GM21619 (cell line): ENCODE measurements at regions not wholly inside any gene's neighbourhood (a gene's known extent, or its start where the extent isn't known, plus 50 kb on each side); places are given as distances from the start of the nearest gene placed in this dataset.
A peak's percentile ranks its signal among the peaks of the same experiment; 100 is the strongest.
"Not testable (repeated sequence)": the region's sequence is repeated elsewhere in the genome, so short reads cannot be mapped to it uniquely, and the experiment has no call there.

Experiments used
- ATAC-seq: cut with Tn5 transposase; IDR thresholded peaks from one replicate; pipeline ENCODE4 v1.9.1; 2021; ENCODE audit not compliant: unreplicated experiment

DNA sequence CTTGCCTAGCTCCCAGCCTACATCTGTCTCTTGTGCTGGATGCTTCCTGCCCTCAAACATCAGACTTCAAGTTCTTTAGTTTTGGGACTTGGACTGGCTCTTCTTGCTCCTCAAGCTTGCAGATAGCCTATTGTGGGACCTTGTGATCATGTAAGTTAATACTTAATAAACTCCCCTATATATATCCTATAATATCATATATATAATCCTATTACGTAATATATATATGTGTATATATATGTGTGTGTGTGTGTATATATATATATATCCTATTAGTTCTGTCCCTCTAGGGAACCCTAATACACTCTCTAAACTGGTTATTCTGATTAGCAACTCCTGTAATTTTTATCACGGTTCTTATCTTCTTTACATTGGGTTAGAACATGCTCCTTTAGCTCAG lies 274.9 kb upstream of the USP25 start:
- ATAC-seq = not testable (repeated sequence)

- no peak for ATAC-seq
Measured at GRCh38 chr21:15455819-15456462, 273.8 kb upstream of the USP25 start.

DNA sequence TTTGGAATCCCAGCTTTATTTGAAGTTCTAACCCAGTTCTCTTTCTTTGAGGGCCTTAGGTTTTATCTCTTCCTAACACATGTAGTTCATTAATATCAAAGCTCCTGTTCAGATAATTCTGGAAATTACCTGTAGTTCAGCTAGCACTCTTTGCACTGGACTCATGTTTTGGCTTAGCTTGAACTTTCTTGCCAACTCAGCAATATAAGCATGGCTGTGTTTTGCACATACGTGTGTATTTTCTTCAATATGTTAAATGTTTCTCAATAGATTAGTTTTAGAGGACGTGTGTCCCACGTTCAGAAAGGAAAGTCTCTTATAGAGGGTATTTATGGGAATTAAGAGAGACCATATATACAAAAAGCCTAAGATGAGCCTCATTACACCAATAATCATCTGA lies 271.8 kb upstream of the USP25 start:
- ATAC-seq = no peak

DNA sequence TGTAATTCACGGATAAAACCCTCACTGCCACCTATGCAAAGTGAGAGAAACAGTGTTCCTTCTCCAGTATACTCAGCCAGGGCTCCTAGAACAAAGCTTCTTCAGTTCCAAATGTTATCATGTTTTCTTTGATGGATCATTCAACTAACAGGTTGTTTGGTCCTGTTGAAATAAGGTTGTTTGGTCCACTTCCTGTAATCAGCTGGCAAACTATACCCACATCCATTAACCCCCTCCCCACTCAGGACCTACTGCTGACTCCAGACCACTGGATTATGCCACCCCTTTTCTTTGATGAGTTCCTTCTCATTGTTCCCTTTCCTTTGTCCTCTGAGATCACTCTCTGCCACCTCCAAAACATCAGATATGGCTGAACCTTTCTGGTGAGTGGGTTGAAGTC lies 267.7 kb upstream of the USP25 start:
- no peak for ATAC-seq

- no peak for ATAC-seq
Measured at GRCh38 chr21:15466329-15466728, 263.5 kb upstream of the USP25 start.

GRCh38 chr21:15468368-15468767 lies 261.4 kb upstream of the USP25 start:
- ATAC-seq = no peak

GRCh38 chr21:15472108-15473040 lies 257.4 kb upstream of the USP25 start:
- ATAC-seq = no peak

DNA sequence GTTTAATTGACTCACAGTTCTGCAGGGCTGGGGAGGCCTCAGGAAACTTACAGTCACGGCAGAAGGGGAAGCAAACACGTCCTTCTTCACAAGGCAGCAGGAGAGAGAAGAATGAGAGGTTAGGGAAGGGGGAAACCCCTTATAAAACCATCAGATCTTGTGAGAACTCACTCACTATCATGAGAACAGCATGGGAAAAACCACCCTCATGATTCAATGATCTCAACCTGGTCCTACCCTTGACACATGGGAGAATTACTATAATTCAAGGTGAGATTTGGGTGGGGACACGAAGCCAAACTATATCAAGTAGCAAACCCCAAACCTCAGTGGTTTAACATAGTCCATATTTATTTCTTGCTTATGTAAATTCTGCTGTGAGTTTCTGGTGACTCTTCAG lies 252.0 kb upstream of the USP25 start:
- ATAC-seq = not testable (repeated sequence)

- no peak for ATAC-seq
Measured at GRCh38 chr21:15480160-15480559, 249.6 kb upstream of the USP25 start.

DNA sequence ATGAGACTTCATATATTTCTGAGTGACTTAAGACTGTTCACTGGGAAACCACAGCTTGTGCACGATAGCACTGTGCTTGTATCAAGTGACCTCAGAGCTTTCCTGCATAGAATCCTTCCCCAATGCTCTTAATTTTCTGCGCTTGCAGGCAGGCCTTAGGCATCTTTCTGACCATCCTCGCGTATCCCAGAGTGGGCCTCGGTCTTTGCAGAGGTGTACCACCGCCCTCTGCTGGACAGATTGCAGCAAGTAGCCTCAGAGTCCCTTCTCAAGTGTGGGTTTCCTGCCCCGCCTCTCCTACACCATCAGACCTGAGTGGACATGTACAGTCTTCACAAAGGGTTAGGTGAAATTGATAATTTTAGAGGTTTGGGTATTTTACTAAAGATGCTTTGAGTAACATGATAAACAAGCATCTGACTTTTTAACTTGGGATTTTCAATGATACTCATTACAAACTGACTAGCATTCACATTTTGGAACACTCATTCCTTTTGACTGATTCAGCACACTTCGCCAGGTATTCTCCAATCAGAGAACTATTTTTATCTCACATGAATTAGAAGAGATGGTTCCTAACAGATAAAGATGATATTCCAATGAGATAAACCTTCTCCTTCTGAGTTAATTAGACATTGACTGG lies 246.5 kb upstream of the USP25 start:
- peak; percentile 99 for ATAC-seq

DNA sequence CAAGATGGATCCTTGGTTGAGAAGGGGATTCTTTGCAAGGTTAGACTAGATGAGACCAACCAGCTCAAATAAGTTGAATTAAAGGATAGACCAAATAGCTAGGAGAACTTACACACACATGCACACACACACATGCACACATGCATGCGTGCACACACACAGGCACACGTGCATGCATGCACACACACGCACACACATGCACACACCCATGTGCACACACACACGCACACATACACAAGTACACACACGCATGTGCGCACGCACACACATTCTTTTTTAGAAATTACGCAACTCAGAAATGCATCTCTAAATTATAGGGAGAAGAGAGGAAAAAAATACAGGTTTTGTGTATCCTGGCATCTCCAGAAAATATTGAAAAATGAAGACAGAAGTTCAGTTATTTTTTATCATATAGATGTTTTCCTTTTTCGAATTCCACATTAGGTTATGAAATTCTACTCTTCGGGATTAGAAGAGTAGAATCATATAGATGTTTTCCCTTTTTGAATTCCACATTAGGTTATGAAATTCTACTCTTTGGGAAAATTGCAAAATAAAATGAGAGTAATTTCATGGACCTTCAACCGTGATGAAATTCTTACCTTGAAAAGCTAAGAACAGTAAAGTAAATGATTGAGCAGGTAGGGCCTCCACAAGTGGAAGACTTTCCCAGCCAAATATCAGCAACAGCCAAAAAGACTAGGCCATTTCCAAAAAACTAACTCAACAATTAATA lies 243.2 kb upstream of the USP25 start:
- no peak for ATAC-seq

- ATAC-seq = no peak
Measured at GRCh38 chr21:15487196-15487550, 242.6 kb upstream of the USP25 start.

DNA sequence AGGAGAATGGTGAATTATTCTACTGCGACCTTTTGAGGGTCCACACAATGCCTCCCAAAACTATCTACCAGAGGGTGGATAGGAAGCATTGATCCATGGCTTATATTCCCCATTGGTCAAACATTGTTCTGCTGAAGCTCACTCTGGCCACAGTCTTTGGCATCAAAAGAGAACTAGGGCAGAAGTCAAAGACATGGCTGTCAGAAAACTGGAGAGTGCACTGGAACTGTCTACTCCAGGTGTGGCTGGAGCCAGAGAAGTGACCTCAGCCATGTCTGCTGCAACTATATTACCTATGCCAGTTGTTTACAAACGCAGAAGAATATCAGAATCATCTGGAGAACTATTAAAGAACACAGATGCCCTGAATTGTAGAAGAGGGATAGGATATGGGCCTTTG lies 238.7 kb upstream of the USP25 start:
- ATAC-seq = no peak

DNA sequence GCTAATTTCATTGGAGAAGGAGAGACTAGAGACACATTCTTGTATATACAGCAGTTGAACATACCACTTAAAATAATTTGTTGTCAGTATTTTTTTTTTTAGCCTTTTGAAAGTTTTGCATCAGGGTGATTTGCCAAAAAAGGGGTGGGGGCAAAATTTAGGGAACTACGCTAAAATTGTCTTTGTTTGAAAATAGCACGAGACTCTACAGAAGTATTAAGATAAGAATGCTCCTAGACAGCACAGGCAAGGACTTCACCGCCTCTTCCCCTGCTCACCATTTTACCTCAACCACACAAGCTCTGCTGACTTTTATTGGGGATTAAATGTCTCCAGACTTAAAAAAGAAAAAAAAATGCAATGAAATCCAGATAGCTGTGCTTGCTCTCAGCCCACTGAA lies 236.1 kb upstream of the USP25 start:
- no peak for ATAC-seq

- no peak for ATAC-seq
Measured at GRCh38 chr21:15494481-15494880, 235.3 kb upstream of the USP25 start.

GRCh38 chr21:15495965-15496364 lies 233.8 kb upstream of the USP25 start:
- no peak for ATAC-seq

DNA sequence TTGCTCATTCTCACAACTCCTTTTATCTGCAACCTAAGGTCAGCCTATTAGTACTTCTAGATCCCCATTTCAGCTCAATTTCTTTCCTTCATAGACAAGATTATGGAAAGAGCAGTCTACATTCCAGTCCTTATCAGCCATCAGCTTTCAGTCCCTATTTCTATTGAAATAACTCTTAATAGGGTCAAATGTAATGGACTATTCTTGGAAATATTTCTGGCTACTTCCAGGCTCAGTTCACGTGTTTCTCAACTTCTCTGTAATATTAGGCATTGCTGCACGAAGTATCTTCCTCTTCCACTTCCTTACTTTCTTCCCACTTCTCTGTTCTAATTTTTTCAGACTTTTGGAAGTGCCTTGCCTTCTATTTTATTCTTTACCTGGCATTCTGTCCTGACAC lies 232.9 kb upstream of the USP25 start:
- no peak for ATAC-seq

- no peak for ATAC-seq
Measured at GRCh38 chr21:15498455-15498854, 231.3 kb upstream of the USP25 start.

DNA sequence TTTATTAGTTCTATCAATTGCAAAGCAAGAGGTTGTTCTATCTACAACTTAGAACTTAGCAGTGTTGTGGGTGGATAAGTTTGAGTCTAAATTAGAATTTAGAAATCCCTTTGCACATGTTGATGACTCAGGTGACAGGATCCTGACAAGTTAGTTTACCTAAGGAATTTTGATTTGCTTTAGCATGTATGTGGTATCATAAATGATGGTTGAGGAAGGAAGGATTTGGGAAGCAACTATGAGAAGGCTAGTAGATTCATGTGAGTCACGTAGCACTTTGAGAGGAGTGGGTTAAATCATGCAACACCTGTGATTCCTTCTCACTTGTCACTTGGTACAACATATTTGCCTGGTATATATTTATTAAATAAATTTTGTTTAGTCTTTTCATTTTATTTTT lies 223.7 kb upstream of the USP25 start:
- no peak for ATAC-seq

DNA sequence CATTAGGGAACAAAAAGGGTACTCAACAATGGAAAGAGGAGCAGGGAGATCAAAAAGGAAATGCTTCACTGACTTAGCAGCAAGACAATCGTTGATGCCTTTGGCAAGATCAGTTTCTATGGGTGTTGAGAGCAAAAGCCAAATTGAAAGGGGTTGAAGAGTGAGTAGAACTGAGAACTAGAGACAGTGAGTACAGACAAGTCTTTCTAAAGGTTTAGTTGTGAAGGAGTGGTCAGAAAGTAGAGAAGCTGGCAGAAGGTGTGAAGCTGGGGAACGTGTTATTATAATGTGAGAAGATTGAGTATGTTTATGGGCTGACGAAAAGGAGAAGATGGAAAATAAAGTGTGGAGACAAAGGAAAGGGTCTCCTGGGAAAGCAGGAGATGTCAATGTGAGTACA lies 221.2 kb upstream of the USP25 start:
- ATAC-seq = no peak
